Hematopoietic multipotent progenitor cell treated with erythropoietin and hydrocortisone succinate and interleukin-3 and kit ligand, for 15 days (in vitro differentiated cells): ENCODE measurements at regions not wholly inside any gene's neighbourhood (a gene's known extent, or its start where the extent isn't known, plus 50 kb on each side); places are given as distances from the start of the nearest gene placed in this dataset.
"Not testable (repeated sequence)": the region's sequence is repeated elsewhere in the genome, so short reads cannot be mapped to it uniquely, and the experiment has no call there.

Source experiments
- DNase-seq: peaks from one replicate; pipeline ENCODE4 v3.0.0-alpha.2; 2015; ENCODE audit warnings: low spot score

DNA sequence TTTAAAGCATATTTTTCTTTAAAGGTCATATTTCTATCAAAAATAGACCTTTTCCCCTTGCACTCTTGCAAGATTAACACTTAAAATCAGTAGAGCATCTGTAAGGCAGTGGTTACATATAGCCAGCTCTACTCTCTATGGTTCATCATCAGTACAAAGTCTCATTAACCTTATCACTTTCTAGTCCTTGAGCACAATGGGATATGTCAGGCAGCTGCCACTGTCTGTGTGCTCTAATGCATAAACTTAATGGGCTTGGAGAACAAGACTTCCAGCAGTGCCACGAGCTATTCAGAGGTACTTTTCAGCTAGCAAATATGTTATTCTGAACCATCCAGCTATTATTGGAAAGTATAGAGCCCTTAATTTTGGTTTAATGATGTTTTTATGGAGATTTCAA is 393.7 kb downstream of the GASK1B start:
- DNase-seq: no peak

DNA sequence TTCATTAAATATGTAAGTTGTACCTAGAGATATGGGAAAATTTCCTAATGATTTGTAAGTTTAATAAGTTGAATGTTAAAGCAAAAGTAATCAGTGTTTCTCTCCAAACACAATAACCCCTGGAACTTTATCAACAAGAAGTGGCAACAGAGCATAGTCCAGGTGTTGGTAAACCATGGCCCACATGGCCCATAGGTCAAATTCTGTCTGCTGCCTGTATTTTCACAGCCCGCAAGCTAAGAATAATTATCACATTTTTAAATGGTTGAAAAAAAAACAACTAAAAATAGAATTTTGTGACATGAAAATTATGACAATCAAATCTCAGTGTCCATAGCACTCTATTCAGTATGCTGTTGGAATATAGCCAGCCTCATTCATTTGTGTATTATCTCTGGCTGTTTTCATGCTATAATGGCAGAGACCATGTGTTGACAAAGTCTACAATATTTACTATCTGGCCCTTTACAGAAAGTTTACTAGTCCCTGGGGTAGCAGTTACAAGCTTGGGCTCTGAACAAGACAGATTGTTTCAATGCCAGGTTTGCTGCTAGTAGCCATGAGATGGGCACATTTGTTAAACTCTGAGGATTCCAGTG is 395.8 kb downstream of the GASK1B start:
- no peak for DNase-seq

DNA sequence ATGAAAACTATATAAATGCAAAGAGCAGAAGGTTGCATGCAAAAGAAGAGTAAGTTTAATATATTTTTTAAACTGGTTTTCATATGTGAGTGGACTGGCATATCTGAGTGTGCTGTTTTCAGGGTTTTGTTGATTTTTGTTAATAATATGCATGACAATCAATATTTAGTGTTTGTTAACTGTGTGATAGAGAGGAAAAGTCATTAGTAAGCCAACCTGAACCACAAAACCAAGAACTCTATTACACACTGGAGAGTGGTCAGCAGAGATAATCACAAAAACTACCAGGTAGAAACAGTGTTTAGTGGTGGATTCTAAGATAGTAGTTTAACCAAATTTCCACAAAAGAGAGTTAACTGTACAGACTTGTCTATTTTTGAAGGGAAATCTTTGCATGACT is 396.9 kb downstream of the GASK1B start:
- DNase-seq: no peak

DNA sequence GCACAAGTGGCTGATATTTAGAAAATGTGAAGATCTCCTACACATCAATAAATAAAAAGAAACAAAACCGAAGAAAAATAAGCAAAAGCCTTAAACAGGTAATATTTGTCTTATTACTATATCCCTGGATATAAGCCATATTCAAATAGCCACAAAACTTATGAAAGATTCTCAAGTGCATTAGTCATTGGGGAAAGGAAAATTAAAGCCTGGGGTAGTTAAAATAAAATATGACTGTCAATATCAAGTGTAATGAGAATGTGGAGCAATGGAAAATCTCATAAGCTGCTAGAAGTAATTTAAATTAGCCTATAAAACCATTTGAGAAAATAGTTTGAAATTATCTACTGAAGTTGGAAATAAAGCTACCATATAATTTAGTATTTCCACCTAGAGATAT is 399.9 kb downstream of the GASK1B start:
- no peak for DNase-seq

DNA sequence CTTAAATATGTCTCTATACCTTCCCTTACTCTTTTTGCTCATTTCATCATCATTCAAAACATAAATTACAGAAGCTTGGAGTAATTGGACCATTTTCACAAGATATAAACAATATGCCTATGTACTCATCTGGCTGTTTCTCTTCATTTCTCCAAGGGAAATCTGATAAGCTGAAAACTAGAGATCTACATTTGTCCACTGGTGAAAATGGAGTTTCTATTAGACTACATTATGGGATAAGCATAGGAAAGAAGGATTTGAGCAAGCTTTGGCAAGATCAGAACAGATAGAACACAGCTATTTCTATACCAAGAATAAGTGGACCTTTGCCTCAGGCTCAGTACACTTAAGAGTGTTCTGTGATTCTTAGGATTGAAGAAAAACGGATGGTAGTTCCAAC is 404.4 kb downstream of the GASK1B start:
- DNase-seq: no peak

DNA sequence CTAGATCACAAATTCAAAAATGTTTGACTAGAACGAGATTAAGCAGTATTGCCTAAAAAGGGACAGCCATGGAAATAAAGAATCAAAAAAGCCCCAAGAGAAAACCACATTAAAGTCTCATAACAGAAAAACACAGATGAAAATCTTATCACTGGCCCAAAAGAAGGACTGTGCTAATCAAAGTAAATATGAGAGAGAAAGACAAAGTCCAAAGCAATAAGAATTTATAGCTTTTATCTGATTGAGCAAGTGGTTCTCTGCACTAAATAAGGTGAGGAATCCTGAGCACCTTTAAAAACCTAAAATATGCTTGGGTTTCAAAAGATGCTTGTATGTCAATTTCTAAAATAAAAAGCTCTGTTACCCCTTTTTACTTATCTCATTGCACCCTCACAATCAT is 409.3 kb downstream of the GASK1B start:
- DNase-seq: no peak

DNA sequence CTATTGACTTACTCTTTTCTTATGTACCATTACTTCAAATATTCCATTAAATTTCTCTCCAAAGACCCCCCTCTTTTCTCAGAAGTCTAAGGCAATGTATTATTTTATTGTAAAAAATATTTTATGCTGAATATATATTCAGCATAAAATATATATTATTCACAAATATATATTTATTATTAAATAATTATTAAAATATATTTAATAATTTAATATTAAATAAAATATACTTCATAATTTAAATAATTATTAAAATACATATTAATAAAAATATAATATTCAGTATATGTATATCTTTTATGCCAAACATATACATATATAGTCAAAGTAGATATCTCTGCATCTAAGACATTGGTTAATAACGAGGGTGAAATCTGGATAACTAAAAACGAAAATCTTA is 418.4 kb downstream of the GASK1B start:
- no peak for DNase-seq

DNA sequence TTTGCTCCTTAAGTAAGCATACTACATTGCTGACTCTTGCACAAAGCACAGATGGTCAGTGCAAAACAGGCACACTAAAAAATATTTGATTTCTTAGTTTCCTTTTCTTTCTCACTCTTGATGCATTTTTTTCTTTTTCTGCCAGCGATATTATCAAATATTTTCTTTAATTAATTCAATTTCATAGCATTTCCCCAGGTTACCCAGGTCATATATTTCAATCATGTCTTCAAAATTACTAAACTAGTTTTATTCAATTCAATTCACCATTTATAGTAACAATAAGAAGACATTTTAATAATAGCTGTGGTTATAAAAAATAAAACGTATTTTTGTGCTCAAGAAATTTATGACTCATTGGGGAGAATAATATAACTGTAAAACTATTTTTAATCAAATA is 421.2 kb downstream of the GASK1B start:
- no peak for DNase-seq

DNA sequence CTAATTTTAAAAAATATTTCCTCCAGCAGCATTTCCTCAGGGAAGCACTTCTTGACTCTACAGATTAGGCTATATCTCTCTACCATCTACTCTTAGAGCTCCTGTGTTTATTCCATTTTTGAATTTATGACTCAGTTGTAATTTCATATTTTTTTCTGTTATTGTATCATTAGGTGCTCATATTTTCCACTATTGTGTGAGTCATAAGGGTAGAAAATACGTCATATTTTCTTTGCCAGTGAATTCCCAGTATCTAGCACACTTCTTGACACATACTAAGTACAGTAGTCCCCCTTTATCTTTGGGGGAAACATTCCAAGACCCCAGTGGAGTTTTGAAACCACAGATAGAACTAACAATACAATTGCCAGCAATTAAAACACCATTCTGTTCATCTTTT is 431.2 kb downstream of the GASK1B start:
- DNase-seq: no peak

DNA sequence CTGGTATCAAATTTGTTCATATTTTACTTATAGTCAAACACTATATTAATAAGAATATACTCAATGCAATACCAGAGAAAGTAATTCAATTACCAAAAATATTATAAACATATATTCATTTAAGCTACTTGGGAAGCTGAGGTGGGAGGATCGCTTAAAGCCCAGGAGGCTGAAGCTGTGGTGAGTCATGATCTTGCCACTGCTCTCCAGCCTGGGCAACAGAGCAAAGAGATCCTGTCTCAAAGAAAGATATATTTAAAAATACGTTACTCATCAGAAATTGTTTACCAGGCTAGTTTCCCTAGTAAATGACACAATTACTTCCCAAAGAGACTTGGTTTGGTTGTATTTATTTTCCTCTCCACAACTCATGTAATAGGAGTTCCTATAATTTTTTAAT is 433.6 kb downstream of the GASK1B start:
- DNase-seq: no peak

DNA sequence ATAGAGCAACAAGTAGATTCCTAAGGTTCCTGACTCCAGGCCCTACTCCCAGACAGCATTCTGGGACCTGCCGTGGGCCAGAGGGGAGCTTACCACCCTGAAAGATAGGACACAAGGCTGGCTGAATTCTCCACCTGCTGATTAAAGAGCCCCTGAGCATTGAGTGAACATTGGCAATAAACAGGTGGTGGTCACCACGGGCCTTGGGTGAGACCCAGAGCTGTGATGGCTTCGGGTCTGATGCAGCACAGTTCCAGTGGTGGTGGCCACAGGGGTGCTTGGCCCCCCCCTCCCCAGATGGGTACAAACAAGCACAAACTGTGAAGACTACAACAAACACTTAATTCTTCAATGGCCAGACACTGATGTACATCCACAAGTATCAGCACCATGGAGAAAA is 444.6 kb downstream of the GASK1B start:
- no peak for DNase-seq

DNA sequence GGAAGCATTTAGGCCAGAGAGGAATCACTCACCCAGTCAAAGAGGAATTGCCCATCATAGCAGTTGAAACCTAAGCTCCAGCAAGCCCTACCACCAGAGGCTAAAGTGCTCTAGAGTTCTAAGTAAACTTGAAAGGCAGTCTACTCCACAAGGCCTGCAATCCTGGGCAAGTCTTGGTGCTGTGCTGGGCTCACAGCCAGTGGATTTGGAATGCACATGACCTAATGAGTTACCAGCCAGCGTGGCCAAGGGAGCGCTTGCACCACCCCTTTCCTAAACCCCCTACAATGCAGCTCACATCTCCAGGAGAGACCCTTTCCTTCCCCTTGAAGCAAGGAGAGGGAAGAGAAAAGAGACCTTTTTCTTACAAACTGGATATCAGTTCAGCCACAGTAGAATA is 445.7 kb downstream of the GASK1B start:
- DNase-seq: no peak

DNA sequence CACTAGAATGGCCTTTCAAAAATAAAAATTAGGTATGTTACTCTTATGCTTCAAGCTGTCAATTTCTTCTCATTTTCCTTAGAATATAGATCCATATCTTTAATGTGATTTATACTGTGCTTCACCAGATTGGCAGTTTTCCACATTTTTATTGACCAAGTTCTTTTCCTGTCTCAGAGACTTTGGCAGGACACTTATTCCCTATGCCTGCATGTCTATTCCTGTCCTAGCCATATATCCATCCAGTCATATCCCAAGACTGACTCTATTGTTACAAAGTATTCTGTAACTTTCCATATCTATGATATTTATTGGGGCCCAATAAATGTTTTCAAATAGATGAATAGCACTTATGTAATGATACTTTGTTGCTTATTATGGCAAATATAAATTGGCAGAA is 450.7 kb downstream of the GASK1B start:
- DNase-seq: no peak

DNA sequence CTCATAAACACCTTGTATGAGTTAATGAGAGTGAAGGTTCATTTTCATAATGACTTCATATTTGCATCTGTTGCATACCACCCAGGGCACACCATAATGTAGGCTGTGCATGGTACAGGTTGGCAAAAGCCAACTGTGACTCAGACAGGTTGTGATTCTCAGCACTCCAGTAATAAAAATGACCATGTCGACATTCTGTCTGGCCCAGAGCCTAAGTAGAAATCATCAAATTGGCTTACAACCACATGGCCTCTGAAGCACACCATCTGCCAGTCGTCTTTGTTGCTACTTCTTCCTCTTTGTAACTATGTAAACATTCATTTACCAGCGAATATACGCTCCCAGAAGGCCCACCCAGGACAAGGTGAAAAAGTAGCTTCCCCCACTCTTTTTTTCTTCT is 459.5 kb downstream of the GASK1B start:
- no peak for DNase-seq

DNA sequence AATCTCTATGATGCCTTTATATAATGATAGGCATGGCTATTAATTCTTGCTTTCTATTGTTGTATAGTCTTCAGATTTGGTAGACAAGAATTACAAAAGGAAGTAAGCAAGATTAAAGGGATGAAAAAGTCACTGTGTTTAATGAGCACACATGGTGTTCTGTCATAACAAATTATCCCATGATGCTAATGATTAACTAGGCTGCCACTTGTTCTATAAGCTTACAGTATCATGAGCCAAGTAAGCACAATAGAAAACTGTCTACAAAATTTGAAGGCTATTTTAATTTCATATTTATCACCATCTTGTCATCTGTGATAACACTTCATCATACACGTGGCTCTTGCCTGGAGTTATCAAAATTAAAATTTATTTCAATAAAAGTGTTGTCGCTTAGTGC is 466.7 kb downstream of the GASK1B start:
- no peak for DNase-seq

DNA sequence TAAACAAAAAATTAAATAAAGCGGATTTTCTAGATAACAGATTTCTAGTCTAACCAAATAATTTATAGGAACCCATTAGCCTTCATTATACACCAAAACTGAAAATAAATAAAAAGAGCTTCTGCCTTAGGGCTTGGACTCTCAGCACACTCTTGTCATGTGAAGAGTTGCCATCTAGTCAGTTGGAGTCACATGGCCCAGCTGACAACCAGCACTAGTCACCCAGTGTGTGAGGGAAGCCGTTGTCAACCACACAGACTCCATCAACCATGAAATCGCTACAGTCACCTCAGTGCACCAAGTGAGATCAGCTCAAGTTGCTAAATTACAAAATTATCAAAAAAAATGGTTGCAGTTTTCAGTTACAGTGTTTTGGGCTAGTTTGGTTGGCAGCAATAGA is 470.0 kb downstream of the GASK1B start:
- DNase-seq: no peak

DNA sequence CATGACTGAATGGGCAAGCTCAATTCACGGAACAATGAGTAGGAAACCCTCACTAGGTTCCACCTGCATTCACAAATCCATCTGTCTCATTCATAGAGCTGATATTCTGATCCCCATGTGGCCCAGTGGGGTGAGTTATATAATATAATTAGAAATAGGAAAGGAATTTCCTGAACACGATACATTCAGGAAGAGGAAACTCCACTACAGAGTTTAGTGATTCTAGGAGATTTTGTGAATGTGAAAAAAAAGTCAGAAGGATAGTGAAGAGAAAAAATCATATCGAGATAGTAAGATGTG is 471.2 kb downstream of the GASK1B start:
- DNase-seq: no peak

DNA sequence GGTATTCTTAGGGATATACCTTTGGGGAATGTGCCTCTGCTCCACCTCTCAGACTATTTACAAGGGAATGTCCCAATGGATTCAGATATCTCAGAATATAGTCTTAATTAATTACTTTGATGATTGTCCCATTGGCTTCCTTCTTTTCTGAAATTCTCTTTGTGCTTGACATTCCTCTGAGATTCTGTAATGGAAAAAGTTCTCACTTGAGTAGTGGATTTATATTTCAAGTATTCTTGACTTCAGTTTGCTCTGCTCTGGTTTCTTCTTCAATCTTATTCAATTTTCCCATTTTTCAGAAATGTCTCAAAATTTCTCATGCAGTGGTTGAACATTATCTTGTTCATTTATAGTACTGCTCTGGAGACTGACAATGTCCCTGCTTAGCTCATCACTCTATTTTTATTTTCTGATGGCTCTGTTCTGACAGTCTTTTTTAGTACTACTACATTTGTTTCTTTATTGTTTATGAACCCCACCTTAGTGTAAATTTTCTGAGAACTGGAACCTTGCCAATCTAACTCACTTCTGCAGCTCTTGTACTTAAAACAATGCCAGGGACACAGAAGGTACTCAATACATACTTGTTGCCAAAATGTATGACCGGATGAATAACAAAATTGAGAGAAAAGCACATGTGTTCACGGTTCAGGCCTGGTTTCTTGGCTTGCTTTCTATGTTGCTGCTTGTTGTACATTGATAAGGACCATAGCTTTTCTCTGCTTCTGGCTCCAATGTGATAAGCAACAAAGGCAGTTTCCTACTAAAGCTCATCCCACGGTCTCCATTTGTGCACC is 471.7 kb downstream of the GASK1B start:
- peak; percentile 67 for DNase-seq

DNA sequence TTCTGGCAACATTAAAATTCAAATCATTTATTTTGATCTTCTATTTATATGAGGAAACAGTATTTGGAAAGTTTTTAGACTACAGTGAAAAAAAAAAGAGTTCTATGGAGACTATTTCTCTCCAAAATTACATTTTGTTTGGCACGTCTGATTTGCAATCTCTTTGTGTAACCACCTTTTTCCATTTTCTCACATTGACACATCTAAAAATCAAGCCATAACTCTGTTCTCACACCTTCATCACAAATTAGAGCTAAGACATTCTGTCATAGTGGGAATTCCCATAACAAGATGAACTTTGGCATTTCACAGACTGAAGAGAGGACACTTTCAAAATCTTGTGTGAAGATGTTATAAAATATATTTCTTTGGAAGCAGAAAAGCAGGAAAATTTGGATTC is 468.9 kb downstream of the GRIA2 start:
- no peak for DNase-seq

DNA sequence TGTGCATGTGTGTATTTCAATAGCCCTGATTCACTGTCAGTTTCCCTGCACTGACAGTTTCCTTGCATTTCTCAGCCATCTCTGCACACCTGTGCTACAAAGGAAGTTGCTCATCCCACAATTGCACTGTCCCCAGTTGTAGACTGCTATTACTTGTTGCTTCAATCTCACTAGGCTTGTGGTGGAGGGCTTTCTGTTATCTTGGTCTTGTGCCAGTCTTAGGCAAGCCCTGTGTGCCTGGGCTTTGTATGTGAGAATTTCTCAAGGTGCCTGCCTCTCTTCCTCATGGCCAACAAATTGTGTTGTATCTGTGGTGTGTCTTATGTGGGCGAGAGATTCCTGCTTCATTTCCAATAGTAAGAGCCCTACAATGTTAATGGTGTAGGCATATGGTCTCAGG is 467.4 kb downstream of the GRIA2 start:
- DNase-seq: no peak

DNA sequence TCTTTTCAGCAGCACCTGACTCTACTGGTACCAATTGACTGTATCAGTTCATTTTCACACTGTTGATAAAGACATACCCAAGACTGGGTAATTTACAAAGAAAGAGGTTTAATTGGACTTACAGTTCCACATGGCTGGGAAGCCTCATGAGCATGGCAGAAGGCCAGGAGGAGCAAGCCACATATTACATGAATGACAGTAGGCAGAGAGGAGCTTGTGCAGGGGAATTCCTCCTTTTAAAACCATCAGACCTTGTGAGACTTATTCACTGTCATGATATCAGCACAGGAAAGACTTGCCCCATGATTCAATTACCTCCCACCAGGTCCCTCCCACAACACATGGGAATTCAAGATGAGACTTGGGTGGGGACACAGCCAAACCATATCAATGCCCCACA is 458.8 kb downstream of the GRIA2 start:
- DNase-seq: not testable (repeated sequence)

DNA sequence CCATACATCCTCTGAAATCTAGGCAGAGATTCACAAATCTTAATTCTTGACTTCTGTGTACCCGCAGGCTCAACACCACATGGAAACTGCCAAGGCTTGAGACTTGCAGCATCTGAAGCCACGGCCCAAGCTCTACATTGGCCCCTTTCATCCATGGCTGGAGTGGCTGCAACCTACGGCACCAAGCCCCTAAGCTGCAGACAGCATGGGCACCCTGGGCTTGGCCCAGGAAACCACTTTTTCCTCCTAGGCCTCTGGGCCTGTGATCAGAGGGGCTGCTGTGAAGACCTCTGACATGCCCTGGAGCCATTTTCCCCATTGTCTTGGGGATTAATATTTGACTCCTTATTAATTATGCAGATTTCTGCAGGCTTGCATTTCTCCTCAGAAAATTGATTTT is 457.9 kb downstream of the GRIA2 start:
- DNase-seq: no peak

DNA sequence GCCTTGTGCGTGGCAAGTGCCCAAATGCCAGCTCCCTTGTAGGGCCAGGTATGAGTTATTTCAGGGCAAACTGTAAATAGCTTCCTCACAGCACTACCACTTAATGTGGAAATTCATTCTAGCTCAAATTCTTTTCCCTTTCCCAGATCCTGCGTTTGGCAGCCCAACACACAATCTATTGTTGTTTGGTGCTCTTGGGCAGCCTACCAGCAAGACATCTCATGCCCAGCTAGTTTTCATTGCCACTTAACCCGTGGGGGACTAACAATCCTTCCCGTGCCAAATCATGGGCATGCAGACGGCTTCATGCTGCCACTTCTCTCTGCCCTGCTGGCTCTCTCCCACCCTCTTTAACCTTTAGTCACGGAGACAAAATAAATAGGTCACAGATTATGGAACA is 454.2 kb downstream of the GRIA2 start:
- no peak for DNase-seq

DNA sequence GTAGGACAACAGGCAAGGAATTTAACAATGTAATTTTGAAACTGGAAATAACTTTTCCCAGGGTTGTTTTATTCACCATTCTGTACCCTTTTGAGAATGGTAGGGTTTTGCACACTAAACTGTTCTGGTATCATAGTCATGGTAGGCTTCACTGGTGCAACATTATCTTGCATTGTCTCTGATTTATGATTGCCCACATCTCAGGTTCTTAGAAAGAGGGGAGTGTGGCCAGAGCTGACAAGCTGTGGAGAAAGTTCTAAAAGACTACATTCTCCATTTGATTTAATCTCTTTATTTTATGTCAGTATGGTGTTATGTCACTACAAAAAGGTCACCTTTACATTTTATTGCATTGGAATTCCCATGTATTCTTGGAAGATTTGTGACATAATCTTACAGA is 447.3 kb downstream of the GRIA2 start:
- no peak for DNase-seq
